ENCODE measurements at regions not wholly inside any gene's neighbourhood (a gene's known extent, or its start where the extent isn't known, plus 50 kb on each side); places are given as distances from the start of the nearest gene placed in this dataset.

DNA sequence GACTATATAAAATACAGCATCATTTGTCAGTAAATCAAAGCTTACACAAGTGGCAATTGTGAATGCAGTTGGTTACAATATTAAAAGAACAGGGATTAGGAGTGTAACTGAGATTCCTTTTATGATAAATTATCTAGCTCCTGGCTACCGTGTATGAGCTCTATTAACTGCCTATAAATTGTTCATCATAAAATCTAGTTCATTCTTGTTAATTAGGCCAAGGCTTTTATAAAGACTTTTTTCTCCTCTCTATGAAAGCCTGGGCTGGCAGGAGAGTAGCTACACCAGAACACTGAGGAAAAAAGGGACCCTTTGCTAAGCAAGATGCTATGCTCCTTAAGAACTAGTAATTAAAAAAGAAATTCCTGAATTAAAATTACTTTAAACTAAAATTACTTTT lies 132.4 kb upstream of the MEF2C start:
- TF ChIP-seq ZFX (IDR thresholded peaks at IDR 0.05; ENCODE audit: borderline replicate concordance): no peak
- TF ChIP-seq, protein P1, sequence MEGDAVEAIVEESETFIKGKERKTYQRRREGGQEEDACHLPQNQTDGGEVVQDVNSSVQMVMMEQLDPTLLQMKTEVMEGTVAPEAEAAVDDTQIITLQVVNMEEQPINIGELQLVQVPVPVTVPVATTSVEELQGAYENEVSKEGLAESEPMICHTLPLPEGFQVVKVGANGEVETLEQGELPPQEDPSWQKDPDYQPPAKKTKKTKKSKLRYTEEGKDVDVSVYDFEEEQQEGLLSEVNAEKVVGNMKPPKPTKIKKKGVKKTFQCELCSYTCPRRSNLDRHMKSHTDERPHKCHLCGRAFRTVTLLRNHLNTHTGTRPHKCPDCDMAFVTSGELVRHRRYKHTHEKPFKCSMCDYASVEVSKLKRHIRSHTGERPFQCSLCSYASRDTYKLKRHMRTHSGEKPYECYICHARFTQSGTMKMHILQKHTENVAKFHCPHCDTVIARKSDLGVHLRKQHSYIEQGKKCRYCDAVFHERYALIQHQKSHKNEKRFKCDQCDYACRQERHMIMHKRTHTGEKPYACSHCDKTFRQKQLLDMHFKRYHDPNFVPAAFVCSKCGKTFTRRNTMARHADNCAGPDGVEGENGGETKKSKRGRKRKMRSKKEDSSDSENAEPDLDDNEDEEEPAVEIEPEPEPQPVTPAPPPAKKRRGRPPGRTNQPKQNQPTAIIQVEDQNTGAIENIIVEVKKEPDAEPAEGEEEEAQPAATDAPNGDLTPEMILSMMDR (IDR thresholded peaks at IDR 0.05): no peak
- no peak overlapping the region for H3K27ac ChIP-seq

DNA sequence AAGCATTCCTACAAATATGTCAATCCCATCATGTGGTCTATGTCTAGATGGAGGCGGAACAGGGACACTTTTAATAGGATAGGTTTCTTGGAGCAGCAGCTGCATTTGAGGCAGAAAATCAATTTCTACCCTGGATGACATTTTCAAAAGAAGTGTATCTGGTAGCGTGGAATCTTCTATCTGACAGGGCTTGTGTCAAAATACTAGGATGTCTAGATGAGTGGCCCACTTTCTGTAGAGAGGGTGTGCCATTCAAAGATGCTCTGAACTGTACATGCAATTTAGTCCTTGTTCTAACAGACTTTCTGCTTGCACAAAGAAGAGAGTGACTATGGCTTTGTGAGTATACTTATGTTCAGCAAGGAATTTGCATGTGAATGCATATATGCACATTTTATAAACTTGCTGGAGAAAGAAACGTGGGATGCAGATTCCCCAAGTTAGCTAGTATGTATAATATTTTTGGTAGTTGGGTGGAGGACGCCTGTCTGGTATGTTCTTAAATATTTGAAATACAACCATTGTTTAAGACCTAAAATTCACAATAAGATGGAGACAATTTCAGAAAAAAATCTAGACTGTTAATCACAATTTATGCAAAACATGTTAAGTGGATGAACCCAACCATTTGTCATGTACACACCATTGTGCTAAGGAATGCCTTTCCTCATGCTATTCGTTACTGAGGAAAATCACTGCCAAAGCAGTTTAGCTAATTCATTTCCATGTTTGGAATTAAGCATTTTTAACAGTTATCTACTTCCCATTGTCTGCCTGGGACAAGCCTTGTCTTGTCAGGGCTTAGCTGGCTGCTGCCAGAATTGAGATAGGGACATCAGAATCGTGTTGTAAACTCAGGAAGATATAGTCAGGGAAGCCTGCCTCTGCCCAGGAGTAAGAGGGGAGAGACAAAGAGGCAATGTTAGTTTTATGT lies 129.1 kb upstream of the MEF2C start:
- TF ChIP-seq, protein P1 (IDR thresholded peaks at IDR 0.05): no peak
- no peak for TF ChIP-seq ZFX (IDR thresholded peaks at IDR 0.05; ENCODE audit: borderline replicate concordance)
- H3K27ac ChIP-seq: no peak overlapping the region

DNA sequence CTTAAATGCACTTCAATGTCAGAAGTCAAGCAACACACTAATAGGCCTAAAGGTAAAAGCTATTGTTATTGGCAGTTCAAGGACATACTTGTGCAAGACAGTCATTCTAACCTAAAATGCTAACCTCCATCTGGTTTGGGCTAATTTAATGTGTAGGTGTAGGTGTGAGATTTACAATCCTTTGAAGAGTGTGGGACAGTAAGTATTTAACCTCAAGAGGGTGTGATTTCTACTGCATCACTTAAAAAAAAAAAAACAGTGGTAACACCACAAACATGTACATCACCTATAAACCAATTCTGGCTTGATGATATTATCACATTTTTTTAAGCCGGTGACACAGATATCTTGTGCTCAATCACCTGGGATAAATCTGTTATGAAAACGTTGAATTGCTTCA lies 127.5 kb upstream of the MEF2C start:
- H3K27ac ChIP-seq: no peak overlapping the region
- TF ChIP-seq, protein P1 (IDR thresholded peaks at IDR 0.05): no peak
- TF ChIP-seq ZFX (IDR thresholded peaks at IDR 0.05; ENCODE audit: borderline replicate concordance): no peak

DNA sequence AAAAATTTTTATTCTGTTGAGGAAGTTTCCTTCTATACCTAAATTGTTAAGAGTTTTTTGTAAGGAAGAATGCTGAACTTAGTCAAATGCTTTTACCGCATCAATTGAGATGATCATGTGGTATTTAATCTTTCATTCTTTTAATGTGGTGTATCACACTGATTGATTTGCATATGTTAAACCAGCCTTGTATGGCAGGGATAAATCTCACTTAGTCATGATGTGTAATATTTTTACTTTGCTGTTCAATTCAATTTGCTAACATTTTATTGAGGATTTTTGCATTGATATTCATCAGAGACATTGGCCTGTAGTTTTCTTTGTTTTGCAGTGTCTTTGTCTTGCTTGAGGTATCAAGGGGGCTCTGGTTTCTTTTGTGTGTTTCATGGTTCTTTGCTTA lies 125.3 kb upstream of the MEF2C start:
- H3K27ac ChIP-seq: no peak overlapping the region
- TF ChIP-seq, protein P1 (IDR thresholded peaks at IDR 0.05): no peak
- TF ChIP-seq ZFX (IDR thresholded peaks at IDR 0.05; ENCODE audit: borderline replicate concordance): no peak

GRCh38 chr5:89005990-89006389 lies 123.0 kb upstream of the MEF2C start:
- no peak overlapping the region for H3K27ac ChIP-seq
- TF ChIP-seq, protein P1 (IDR thresholded peaks at IDR 0.05): no peak
- no peak for TF ChIP-seq ZFX (IDR thresholded peaks at IDR 0.05; ENCODE audit: borderline replicate concordance)

GRCh38 chr5:89004379-89004778 lies 121.4 kb upstream of the MEF2C start:
- no peak for TF ChIP-seq ZFX (IDR thresholded peaks at IDR 0.05; ENCODE audit: borderline replicate concordance)
- TF ChIP-seq, protein P1 (IDR thresholded peaks at IDR 0.05): no peak
- H3K27ac ChIP-seq: no peak overlapping the region

GRCh38 chr5:89003563-89004036 lies 120.6 kb upstream of the MEF2C start:
- H3K27ac ChIP-seq: no peak overlapping the region
- TF ChIP-seq ZFX (IDR thresholded peaks at IDR 0.05; ENCODE audit: borderline replicate concordance): no peak
- TF ChIP-seq, protein P1 (IDR thresholded peaks at IDR 0.05): no peak
